G401 (cell line): ENCODE measurements at regions not wholly inside any gene's neighbourhood (a gene's known extent, or its start where the extent isn't known, plus 50 kb on each side); places are given as distances from the start of the nearest gene placed in this dataset.

Experiments used
- DNase-seq: peaks from one replicate; pipeline ENCODE4 v3.0.0-alpha.2; 2015; ENCODE audit warnings: low spot score
- in situ Hi-C: cut with HindIII; loops from 2 replicates; pipeline ENCODE4 v1.10.0; 2016; ENCODE audit warnings: low sequenced_read_pairs, mixed read lengths

DNA sequence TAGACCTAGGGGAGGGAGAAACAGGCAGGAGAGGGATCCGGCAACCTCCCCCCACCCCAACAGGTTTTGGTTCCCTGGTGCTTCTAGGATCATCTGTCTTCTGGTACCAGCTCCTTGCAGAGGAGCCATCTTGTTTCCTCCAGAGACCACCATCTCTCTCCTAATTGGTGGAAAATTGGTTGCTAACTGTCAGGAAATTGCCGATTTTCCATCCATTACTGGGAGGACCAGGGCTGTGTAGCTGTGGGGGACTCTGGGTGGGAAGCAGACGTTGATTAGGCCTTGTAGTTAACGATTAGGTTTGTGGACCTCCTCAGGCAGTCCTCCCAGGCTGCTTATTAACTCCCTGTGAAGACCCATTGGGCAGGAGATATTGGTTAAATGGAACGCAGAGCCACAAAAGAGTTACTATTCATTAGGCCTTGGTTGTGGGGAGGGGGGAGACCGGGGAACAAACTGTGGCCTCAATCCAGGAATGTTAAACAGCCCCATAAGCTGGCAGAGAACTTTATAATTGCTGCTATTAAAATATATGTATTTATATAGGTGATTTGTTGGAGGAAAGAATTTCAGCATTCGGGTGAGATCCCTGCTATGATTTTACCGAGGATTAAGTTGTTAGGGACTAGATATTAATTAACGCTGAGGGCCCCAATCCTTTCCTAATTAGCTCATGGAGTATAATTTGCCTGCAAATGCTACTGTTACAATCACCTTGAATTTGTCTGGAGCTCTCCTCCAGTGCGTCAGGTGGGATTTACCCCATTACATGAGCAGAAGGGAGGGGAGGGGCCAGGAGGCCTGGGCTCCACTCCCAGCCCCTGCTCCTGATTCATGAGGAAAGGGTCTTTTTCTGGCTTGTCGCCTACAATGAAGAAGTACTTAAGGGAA lies 61.2 kb upstream of the TRABD2B start:
- no peak for DNase-seq
- in situ Hi-C loops = no loop called here

DNA sequence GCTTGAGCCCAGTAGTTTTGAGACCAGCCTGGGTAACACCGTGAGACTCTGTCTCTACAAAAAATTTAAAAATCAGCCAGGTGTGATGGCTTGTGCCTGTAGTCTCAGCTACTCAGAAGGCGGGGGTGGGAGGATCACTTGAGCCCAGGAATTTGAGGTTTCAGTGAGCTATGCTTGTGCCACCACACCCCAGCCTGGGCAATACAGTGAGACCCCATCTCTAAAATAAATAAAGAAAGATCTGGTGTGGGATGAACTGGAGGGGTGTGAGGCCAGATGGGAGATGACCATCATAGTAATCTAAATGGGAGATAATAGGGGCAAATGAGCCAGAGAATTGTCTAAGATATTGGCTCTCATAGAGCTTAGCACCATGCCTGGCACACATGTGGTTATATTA lies 60.1 kb upstream of the TRABD2B start:
- in situ Hi-C loops = no loop called here
- no peak for DNase-seq

DNA sequence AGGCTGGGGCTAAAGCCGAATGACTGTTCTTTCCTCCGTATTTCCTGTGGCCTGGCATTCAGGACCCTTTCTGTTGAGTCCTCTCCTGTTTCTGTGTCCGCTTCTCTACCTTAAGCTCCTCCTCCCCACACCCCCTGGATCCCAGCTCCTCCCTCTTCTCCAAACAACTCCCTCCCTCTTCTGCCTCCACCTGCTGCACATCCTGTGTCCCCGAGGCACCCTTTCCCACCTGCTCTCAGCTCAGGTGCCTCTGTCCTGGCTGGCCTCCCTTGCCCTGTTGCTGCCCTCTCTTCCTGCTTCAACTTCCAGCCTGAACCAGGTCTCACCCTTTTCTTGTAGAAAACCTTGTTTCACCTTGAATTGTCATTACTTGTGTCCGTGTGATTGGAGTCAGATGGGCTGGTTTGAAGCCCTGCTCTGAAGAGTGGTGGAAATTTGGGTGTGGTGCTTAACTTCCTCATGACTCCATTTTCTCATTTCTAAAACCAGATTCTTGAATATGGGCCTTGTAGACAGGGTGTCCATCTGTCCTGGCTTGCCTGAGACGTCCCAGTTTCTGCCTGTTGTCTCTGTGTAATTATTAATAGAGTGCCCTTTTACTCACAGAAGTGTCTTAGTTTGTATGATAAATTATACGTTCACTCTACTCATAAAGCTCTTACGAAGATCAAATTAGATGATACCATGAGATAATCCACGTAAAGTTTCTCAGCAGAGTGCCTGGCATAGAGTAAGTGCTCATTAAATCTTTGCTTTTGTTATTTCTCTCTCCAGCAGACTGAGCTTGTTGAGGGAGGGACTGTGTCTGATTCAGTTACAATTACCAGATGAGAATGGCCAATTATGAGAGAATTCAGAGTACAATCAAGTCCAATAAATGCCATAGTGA lies 58.9 kb upstream of the TRABD2B start:
- in situ Hi-C loops = no loop called here
- DNase-seq = no peak

DNA sequence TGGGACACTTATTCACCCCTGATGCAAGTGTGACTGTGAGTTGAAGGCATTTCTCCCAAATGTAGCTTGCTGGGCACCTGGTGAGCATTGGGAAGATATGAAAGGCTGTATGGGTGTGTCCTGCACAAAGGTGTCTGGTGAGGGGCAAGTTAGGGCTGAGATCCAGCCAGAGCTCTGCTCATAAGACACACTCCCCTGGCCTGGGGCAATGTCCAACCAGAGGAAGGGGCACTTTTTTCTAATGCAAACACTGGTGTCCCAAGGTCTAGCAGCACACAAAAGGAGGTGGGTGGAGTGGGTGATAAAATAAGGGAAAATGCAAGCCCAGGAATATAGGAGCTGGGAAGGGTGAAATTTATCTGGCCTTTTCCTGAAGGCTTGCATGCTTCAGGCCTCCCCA lies 57.0 kb upstream of the TRABD2B start:
- in situ Hi-C loops = no loop called here
- DNase-seq = no peak

DNA sequence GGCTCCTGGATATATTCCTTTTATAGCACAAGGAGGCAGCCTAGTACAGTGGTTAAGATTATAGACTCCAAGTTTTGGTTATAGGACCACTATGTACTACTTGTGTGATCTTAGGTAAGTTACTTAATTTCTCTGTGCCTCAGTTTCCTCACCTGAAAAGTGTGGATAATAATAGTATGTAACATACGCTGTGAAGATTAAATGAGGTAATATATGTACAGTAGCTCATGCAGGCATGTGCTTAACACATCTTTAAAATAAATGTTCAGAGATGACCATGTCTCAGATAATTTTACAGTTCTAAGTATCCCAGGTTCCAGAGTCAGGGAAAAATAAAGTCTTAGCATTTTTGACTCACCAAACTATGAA lies 55.7 kb upstream of the TRABD2B start:
- no peak for DNase-seq
- in situ Hi-C loops = no loop called here

DNA sequence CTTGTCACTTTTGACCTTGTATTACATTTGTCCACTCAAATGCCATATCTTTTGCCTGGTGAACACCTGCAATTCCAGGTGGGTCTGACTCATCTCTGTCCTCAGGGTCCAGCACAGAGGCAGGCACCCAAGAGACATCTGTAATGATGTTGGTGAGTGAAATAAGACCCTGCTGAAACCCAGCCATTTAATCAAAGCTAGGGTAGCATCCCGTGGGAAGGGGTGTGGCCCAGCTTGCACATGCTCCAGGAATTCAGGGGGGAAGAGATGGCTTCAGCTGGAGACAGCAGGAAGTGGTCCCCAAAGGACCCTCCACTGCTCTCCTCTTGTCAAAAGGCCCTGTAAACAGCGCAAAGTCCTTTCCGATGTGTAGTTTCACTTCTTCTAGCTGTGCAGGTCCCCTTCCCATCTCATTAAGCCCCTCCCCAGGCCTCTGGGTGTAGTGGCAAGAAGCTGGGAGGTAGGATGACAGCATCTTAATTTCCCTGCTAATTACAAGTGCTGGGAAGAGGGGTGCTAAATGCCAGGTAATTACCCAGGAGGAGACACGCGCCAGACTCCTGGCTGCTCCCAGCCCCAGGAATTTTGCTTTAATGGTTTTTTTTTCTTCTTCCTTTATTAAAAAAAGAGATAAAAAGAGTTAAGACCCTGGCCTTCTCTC lies 54.4 kb upstream of the TRABD2B start:
- no peak for DNase-seq
- in situ Hi-C loops = no loop called here

DNA sequence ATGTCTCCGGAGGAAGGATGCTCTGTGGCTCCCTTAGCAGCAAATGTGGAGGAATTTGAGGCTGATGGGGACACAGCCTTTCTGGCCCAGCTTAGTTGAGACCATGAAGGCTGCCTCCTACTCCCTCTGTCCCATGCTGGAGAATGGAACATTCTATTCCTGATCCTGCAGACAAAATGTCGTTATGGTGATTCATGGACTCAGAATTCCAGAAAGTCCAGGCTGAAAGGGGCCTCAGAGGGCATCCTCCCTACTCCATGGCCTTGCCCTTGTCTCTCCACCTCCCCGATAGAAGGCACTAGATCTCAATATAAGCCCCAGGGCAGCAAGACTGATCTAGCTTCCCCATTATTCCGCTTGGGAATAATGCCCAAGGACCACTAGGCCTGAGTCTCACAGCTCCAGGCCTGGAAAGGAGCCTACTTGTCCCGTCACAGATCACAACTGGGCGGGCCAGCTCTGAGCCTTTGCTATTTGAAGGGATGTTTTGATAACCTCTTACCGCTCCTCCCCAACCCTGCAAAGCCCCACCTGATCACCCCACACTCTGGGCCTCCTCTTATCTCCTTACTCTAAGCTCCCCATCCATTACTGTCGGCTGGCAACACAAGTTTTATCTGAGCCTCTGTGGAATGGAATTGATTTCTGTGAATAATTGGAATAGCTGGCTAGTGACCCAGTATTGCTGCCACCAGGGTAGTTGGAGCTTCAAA lies 52.8 kb upstream of the TRABD2B start:
- in situ Hi-C loops = no loop called here
- no peak for DNase-seq

DNA sequence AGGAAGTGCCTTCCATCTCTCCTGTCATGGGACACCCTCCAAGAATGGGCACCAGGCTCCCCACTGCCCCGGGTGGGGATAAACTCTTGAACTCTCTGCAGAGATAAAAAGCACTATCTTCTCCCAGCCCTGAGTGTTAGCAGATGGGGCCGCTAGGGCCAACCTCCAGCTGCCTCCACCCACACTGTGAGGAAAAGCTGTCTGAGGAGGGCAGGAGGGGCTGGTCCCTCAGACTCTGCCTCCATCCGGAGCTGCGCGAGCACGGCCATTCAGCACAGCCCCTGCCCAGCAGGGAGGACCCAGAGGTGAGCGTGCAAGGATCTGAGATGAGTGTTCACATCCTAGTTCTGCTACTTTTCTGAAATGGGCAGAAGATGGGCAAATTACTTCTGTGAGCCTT lies 51.8 kb upstream of the TRABD2B start:
- in situ Hi-C loops = no loop called here
- DNase-seq = no peak

DNA sequence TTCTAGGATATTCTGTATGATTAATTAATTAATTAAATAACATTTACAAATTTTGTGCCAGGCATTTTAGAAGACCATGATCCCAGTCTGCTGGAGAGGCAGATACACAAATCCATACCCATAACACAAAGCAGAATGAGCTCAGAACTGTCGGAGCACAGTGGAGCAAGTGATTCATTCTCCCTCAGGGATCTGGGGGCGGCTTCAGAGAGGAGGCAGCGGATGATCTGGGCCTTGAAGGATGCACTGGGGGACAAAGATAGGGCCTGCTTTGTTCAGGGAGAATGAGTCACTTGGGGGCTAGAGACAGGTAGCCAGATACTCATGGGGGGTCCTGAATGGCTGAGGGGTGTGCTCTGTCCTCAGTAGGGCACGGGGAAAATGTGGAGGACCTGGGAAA lies 50.9 kb upstream of the TRABD2B start:
- in situ Hi-C loops = no loop called here
- DNase-seq = no peak

DNA sequence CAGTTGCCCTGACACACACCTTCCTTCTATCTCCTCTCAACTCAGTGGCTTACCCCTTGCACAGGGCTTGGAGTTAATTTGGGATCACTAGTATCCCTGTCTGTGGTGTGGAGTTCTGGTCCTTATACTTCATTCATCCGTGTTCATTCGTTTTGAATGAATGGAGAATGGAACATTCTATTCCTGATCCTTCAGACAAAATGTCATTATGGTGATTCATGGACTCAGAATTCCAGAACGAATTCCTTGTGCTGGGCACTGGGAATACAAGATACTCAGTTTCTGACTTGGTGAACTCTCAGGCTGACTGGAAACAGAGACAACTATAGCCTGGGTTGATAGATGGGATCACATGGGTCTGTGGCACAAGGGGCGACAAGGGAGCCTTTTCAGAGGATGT lies 49.9 kb upstream of the TRABD2B start:
- in situ Hi-C loops = no loop called here
- DNase-seq = no peak
